PFSK-1 (cell line): ENCODE measurements at regions not wholly inside any gene's neighbourhood (a gene's known extent, or its start where the extent isn't known, plus 50 kb on each side); places are given as distances from the start of the nearest gene placed in this dataset.

Experiments used
- FOXP2 ChIP-seq: optimal IDR thresholded peaks from 2 replicates; pipeline ENCODE3; 2011; ENCODE audit warnings: borderline replicate concordance, control low read depth, inconsistent platforms; ENCODE audit not compliant: insufficient read depth; ENCODE audit errors: extremely low read length, extremely low read depth
- POLR2AphosphoS5 ChIP-seq: IDR thresholded peaks from 2 replicates; pipeline ENCODE4 v1.6.1; 2012; ENCODE audit warnings: low read depth, mild to moderate bottlenecking, control low read depth, low read length, moderate library complexity
- REST ChIP-seq, 2 experiments: IDR thresholded peaks; 2 replicates each; pipeline versions ENCODE4 v1.6.1 to v1.8.0; 2011 to 2012; ENCODE audit warnings: low read depth in 2 of 2, low read length in 2 of 2, control low read depth in 1 of 2, inconsistent platforms in 1 of 2, mild to moderate bottlenecking in 1 of 2, moderate library complexity in 1 of 2; ENCODE audit not compliant: insufficient read depth in 1 of 2
- SIN3A ChIP-seq: IDR thresholded peaks from 2 replicates; pipeline ENCODE4 v1.6.1; 2012; ENCODE audit warnings: mild to moderate bottlenecking, low read length, moderate library complexity, borderline replicate concordance; ENCODE audit not compliant: insufficient read depth
- TAF1 ChIP-seq: IDR thresholded peaks from 2 replicates; pipeline ENCODE4 v1.6.1; 2012; ENCODE audit warnings: low read length, control low read depth, borderline replicate concordance; ENCODE audit not compliant: insufficient read depth

GRCh38 chr13:107827840-107828549 is 387.3 kb downstream of the LIG4 start:
- TF ChIP-seq REST (IDR thresholded peaks at IDR 0.05; ENCODE audit: insufficient read depth in 1 of 2, low read depth in 2 of 2, low read length in 2 of 2), result no peak
- no peak for TF ChIP-seq POLR2AphosphoS5
- no peak for TF ChIP-seq TAF1
- TF ChIP-seq FOXP2, result no peak
- no peak for TF ChIP-seq SIN3A

- TF ChIP-seq SIN3A (no peak), FOXP2 (no peak), TAF1 (no peak), REST (IDR thresholded peaks at IDR 0.05; ENCODE audit: insufficient read depth in 1 of 2, low read depth in 2 of 2, low read length in 2 of 2) (no peak), POLR2AphosphoS5 (no peak)
These were observed 390.7 kb downstream of the LIG4 start for GRCh38 chr13:107824635-107825034.

GRCh38 chr13:107822006-107822405 is 393.3 kb downstream of the LIG4 start:
- TF ChIP-seq TAF1, result no peak
- TF ChIP-seq POLR2AphosphoS5, result no peak
- no peak for TF ChIP-seq SIN3A
- no peak for TF ChIP-seq REST (IDR thresholded peaks at IDR 0.05; ENCODE audit: insufficient read depth in 1 of 2, low read depth in 2 of 2, low read length in 2 of 2)
- TF ChIP-seq FOXP2, result no peak

GRCh38 chr13:107821492-107821891 is 393.8 kb downstream of the LIG4 start:
- TF ChIP-seq SIN3A (no peak), FOXP2 (no peak), TAF1 (no peak), POLR2AphosphoS5 (no peak), REST (IDR thresholded peaks at IDR 0.05; ENCODE audit: insufficient read depth in 1 of 2, low read depth in 2 of 2, low read length in 2 of 2) (no peak)

- TF ChIP-seq REST (IDR thresholded peaks at IDR 0.05; ENCODE audit: insufficient read depth in 1 of 2, low read depth in 2 of 2, low read length in 2 of 2) (no peak), SIN3A (no peak)
These were observed 396.3 kb downstream of the LIG4 start for GRCh38 chr13:107819071-107819470.
